ENCODE measurements at regions not wholly inside any gene's neighbourhood (a gene's known extent, or its start where the extent isn't known, plus 50 kb on each side); places are given as distances from the start of the nearest gene placed in this dataset.

GRCh38 chrY:15162211-15162610 lies 637.9 kb downstream of the NLGN4Y start:
- ChIA-PET CTCF (no interaction called here), POLR2A (no interaction called here)
- Mint-ChIP-seq H3K4me3 (no peak overlapping the region), H3K9me3 (ENCODE audit: low read depth) (no peaks in the 10 kb centered on the region), H3K27ac (no peak overlapping the region), H3K27me3 (no peaks in the 10 kb centered on the region), H3K36me3 (ENCODE audit: low read depth) (no peaks in the 10 kb centered on the region), H3K4me1 (no peaks in the 10 kb centered on the region)
- intact Hi-C loops (cut with DNase I, micrococcal nuclease) = no loop called here
- ATAC-seq (no peak), DNase-seq (no peak)

- no peaks in the 10 kb centered on the region for H3K36me3 Mint-ChIP-seq (ENCODE audit: low read depth)
- H3K27me3 Mint-ChIP-seq = no peaks in the 10 kb centered on the region
- H3K9me3 Mint-ChIP-seq (ENCODE audit: low read depth) = no peaks in the 10 kb centered on the region
- intact Hi-C loops (cut with DNase I, micrococcal nuclease) = no loop called here
- H3K4me3 Mint-ChIP-seq = no peak overlapping the region
- ChIA-PET POLR2A (no interaction called here), CTCF (no interaction called here)
- DNase-seq = no peak
- H3K27ac Mint-ChIP-seq = no peak overlapping the region
- no peak for ATAC-seq
- H3K4me1 Mint-ChIP-seq = no peaks in the 10 kb centered on the region
Measured at GRCh38 chrY:15179890-15180289, 655.6 kb downstream of the NLGN4Y start.

GRCh38 chrY:15229056-15229455 lies 704.7 kb downstream of the NLGN4Y start:
- POLR2A ChIA-PET = no interaction called here
- no peaks in the 10 kb centered on the region for H3K4me1 Mint-ChIP-seq
- CTCF ChIA-PET = no interaction called here
- no peak overlapping the region for H3K4me3 Mint-ChIP-seq
- no peak for ATAC-seq
- no peaks in the 10 kb centered on the region for H3K36me3 Mint-ChIP-seq (ENCODE audit: low read depth)
- intact Hi-C loops (cut with DNase I, micrococcal nuclease) = no loop called here
- H3K27me3 Mint-ChIP-seq = no peaks in the 10 kb centered on the region
- H3K9me3 Mint-ChIP-seq (ENCODE audit: low read depth) = no peaks in the 10 kb centered on the region
- peak; percentile 5 for DNase-seq
- no peak overlapping the region for H3K27ac Mint-ChIP-seq

GRCh38 chrY:15239596-15240132 lies 715.3 kb downstream of the NLGN4Y start:
- H3K4me3 Mint-ChIP-seq = no peak overlapping the region
- ATAC-seq = no peak
- H3K9me3 Mint-ChIP-seq (ENCODE audit: low read depth) = no peaks in the 10 kb centered on the region
- no peak for DNase-seq
- peaks cover 1% of the 10 kb centered on the region for H3K27me3 Mint-ChIP-seq
- CTCF ChIA-PET = no interaction called here
- no peaks in the 10 kb centered on the region for H3K4me1 Mint-ChIP-seq
- POLR2A ChIA-PET = no interaction called here
- H3K36me3 Mint-ChIP-seq (ENCODE audit: low read depth) = no peaks in the 10 kb centered on the region
- intact Hi-C loops (cut with DNase I, micrococcal nuclease) = no loop called here
- no peak overlapping the region for H3K27ac Mint-ChIP-seq

GRCh38 chrY:15259286-15259685 lies 735.0 kb downstream of the NLGN4Y start:
- DNase-seq = no peak
- Mint-ChIP-seq H3K27ac (no peak overlapping the region), H3K4me3 (no peak overlapping the region), H3K36me3 (ENCODE audit: low read depth) (no peaks in the 10 kb centered on the region), H3K9me3 (ENCODE audit: low read depth) (peaks cover 4% of the 10 kb centered on the region), H3K27me3 (no peaks in the 10 kb centered on the region), H3K4me1 (no peaks in the 10 kb centered on the region)
- intact Hi-C loops (cut with DNase I, micrococcal nuclease) = no loop called here
- no peak for ATAC-seq
- ChIA-PET CTCF (no interaction called here), POLR2A (no interaction called here)

GRCh38 chrY:15286572-15286971 lies 762.2 kb downstream of the NLGN4Y start:
- Mint-ChIP-seq H3K36me3 (ENCODE audit: low read depth) (no peaks in the 10 kb centered on the region), H3K4me3 (no peak overlapping the region), H3K9me3 (ENCODE audit: low read depth) (no peaks in the 10 kb centered on the region), H3K27ac (no peak overlapping the region), H3K27me3 (no peaks in the 10 kb centered on the region), H3K4me1 (no peaks in the 10 kb centered on the region)
- DNase-seq = no peak
- intact Hi-C loops (cut with DNase I, micrococcal nuclease) = no loop called here
- ATAC-seq = no peak
- ChIA-PET CTCF (no interaction called here), POLR2A (no interaction called here)

GRCh38 chrY:15289821-15290220 lies 765.5 kb downstream of the NLGN4Y start:
- H3K27me3 Mint-ChIP-seq = no peaks in the 10 kb centered on the region
- CTCF ChIA-PET = no interaction called here
- no peaks in the 10 kb centered on the region for H3K9me3 Mint-ChIP-seq (ENCODE audit: low read depth)
- no peaks in the 10 kb centered on the region for H3K36me3 Mint-ChIP-seq (ENCODE audit: low read depth)
- H3K4me3 Mint-ChIP-seq = no peak overlapping the region
- no peaks in the 10 kb centered on the region for H3K4me1 Mint-ChIP-seq
- DNase-seq = no peak
- POLR2A ChIA-PET = no interaction called here
- no peak for ATAC-seq
- intact Hi-C loops (cut with DNase I, micrococcal nuclease) = no loop called here
- no peak overlapping the region for H3K27ac Mint-ChIP-seq

GRCh38 chrY:15292881-15293280 lies 768.6 kb downstream of the NLGN4Y start:
- Mint-ChIP-seq H3K27me3 (no peaks in the 10 kb centered on the region), H3K36me3 (ENCODE audit: low read depth) (no peaks in the 10 kb centered on the region), H3K9me3 (ENCODE audit: low read depth) (no peaks in the 10 kb centered on the region), H3K4me1 (no peaks in the 10 kb centered on the region), H3K27ac (no peak overlapping the region), H3K4me3 (no peak overlapping the region)
- intact Hi-C loops (cut with DNase I, micrococcal nuclease) = no loop called here
- CTCF ChIA-PET = no interaction called here
- POLR2A ChIA-PET = no interaction called here
- DNase-seq = peak; percentile 5
- ATAC-seq = no peak

GRCh38 chrY:15301879-15302278 lies 777.5 kb downstream of the NLGN4Y start:
- DNase-seq = no peak
- no peaks in the 10 kb centered on the region for H3K4me1 Mint-ChIP-seq
- intact Hi-C loops (cut with DNase I, micrococcal nuclease) = no loop called here
- no peak for ATAC-seq
- no peak overlapping the region for H3K4me3 Mint-ChIP-seq
- no peak overlapping the region for H3K27ac Mint-ChIP-seq
- H3K36me3 Mint-ChIP-seq (ENCODE audit: low read depth) = no peaks in the 10 kb centered on the region
- ChIA-PET POLR2A (no interaction called here), CTCF (no interaction called here)
- no peaks in the 10 kb centered on the region for H3K27me3 Mint-ChIP-seq
- no peaks in the 10 kb centered on the region for H3K9me3 Mint-ChIP-seq (ENCODE audit: low read depth)

- H3K27me3 Mint-ChIP-seq = no peaks in the 10 kb centered on the region
- H3K36me3 Mint-ChIP-seq (ENCODE audit: low read depth) = no peaks in the 10 kb centered on the region
- CTCF ChIA-PET = no interaction called here
- H3K4me3 Mint-ChIP-seq = no peak overlapping the region
- intact Hi-C loops (cut with DNase I, micrococcal nuclease) = no loop called here
- no peak overlapping the region for H3K27ac Mint-ChIP-seq
- DNase-seq (no peak), ATAC-seq (no peak)
- H3K9me3 Mint-ChIP-seq (ENCODE audit: low read depth) = peaks cover 3% of the 10 kb centered on the region
- no peaks in the 10 kb centered on the region for H3K4me1 Mint-ChIP-seq
- POLR2A ChIA-PET = no interaction called here
Measured at GRCh38 chrY:15312166-15312565, 787.8 kb downstream of the NLGN4Y start.

GRCh38 chrY:15324189-15324588 lies 799.9 kb downstream of the NLGN4Y start:
- POLR2A ChIA-PET = no interaction called here

GRCh38 chrY:15325201-15325600 lies 800.9 kb downstream of the NLGN4Y start:
- intact Hi-C loops (cut with DNase I, micrococcal nuclease) = no loop called here
- Mint-ChIP-seq H3K9me3 (ENCODE audit: low read depth) (no peaks in the 10 kb centered on the region), H3K36me3 (ENCODE audit: low read depth) (no peaks in the 10 kb centered on the region), H3K27me3 (peaks cover 2% of the 10 kb centered on the region), H3K27ac (no peak overlapping the region), H3K4me3 (no peak overlapping the region), H3K4me1 (peaks cover 7% of the 10 kb centered on the region)
- ChIA-PET POLR2A (no interaction called here), CTCF (no interaction called here)
- DNase-seq = no peak
- ATAC-seq = no peak

More at GRCh38 chrY:15324189-15324588, 799.9 kb downstream of the NLGN4Y start:
- H3K4me1 Mint-ChIP-seq = peaks cover 7% of the 10 kb centered on the region
- H3K36me3 Mint-ChIP-seq (ENCODE audit: low read depth) = no peaks in the 10 kb centered on the region
- no peak for ATAC-seq
- CTCF ChIA-PET = no interaction called here
- no peak overlapping the region for H3K4me3 Mint-ChIP-seq
- H3K27ac Mint-ChIP-seq = no peak overlapping the region
- no peaks in the 10 kb centered on the region for H3K9me3 Mint-ChIP-seq (ENCODE audit: low read depth)
- DNase-seq = no peak
- peaks cover 6% of the 10 kb centered on the region for H3K27me3 Mint-ChIP-seq
- intact Hi-C loops (cut with DNase I, micrococcal nuclease) = loop anchor here in 1 of 2 experiments (1.0 kb wide), 1 partner anchor 23 kb away; no protein-coding TSS in a partner anchor

- ChIA-PET CTCF (no interaction called here), POLR2A (no interaction called here)
- H3K27me3 Mint-ChIP-seq = peaks cover 2% of the 10 kb centered on the region
- intact Hi-C loops (cut with DNase I, micrococcal nuclease) = no loop called here
- H3K27ac Mint-ChIP-seq = no peak overlapping the region
- no peak for ATAC-seq
- no peak for DNase-seq
- H3K9me3 Mint-ChIP-seq (ENCODE audit: low read depth) = no peaks in the 10 kb centered on the region
- H3K4me3 Mint-ChIP-seq = no peak overlapping the region
- no peaks in the 10 kb centered on the region for H3K36me3 Mint-ChIP-seq (ENCODE audit: low read depth)
- peaks cover 7% of the 10 kb centered on the region for H3K4me1 Mint-ChIP-seq
Measured at GRCh38 chrY:15326673-15327072, 802.3 kb downstream of the NLGN4Y start.

Measured in activated CD4-positive, alpha-beta T cell treated with anti-CD3 and anti-CD28 coated beads for 36 hours (primary cell).